Stomach (tissue), 8 donors: ENCODE measurements at regions not wholly inside any gene's neighbourhood (a gene's known extent, or its start where the extent isn't known, plus 50 kb on each side); places are given as distances from the start of the nearest gene placed in this dataset.

Experiments
- DNase-seq, 2 donors: peaks; one replicate each; pipeline versions ENCODE4 v3.0.0 to v3.0.0-alpha.2; 2013 to 2019
- H3K27ac ChIP-seq, 5 donors: fragments of 200-600 bp in 4 of 5; sonication (generic) in 4 of 5; one replicate each; pipeline ENCODE4 v1.5.1; 2013 to 2019; ENCODE audit warnings: mild to moderate bottlenecking in 1 of 5, moderate library complexity in 1 of 5
- H3K27me3 ChIP-seq, 3 donors: fragments of 200-600 bp; sonication (generic); one replicate each; pipeline ENCODE4 v1.5.1; 2017 to 2019; ENCODE audit warnings: mixed run types in 1 of 3
- H3K36me3 ChIP-seq, 4 donors: fragments of 200-600 bp; sonication (generic); 1 replicate in 3 of 4; 2 replicates in 1 of 4; pipeline ENCODE4 v1.5.1; 2016 to 2019
- H3K4me1 ChIP-seq, 4 donors: fragments of 200-600 bp; sonication (generic); one replicate each; pipeline ENCODE4 v1.5.1; 2016 to 2019
- H3K4me3 ChIP-seq, 4 donors: fragments of 200-600 bp; sonication (generic) in 3 of 4; one replicate each; pipeline ENCODE4 v1.5.1; 2016 to 2019; ENCODE audit warnings: mild to moderate bottlenecking in 1 of 4
- H3K9me3 ChIP-seq, 4 donors: fragments of 200-600 bp; sonication (generic); one replicate each; pipeline ENCODE4 v1.5.1; 2016 to 2019
- CTCF ChIP-seq, 7 experiments: fragments of 450-650 bp in 4 of 7; fragments of 200-600 bp in 3 of 7; sonication (generic) in 3 of 7; IDR thresholded peaks; one replicate each; pipeline ENCODE4 v1.5.1; 2016 to 2019; ENCODE audit warnings: antibody characterized with exemption in 7 of 7, control low read depth in 2 of 7, mild to moderate bottlenecking in 1 of 7
- EP300 ChIP-seq: sonication (generic); formaldehyde crosslinking; IDR thresholded peaks from one replicate; pipeline ENCODE4 v1.6.1; 2017; ENCODE audit warnings: antibody characterized with exemption
- POLR2A ChIP-seq, 4 donors: fragments of 450-650 bp; IDR thresholded peaks; one replicate each; pipeline ENCODE4 v1.6.1; 2016; ENCODE audit warnings: antibody characterized with exemption in 4 of 4, control low read depth in 2 of 4, mild to moderate bottlenecking in 1 of 4, moderate library complexity in 1 of 4
- POLR2AphosphoS5 ChIP-seq, 3 donors: sonication (generic); formaldehyde crosslinking; IDR thresholded peaks; one replicate each; pipeline ENCODE4 v1.6.1; 2016; ENCODE audit warnings: antibody characterized with exemption in 3 of 3
- WGBS, 5 donors: extraction: QIAGEN DNeasy Blood & Tissue Kit in 3 of 5; methylation state at CpG; one replicate each; pipeline versions ENCODE4 v1.1.5 to v1.1.7; 2013 to 2018; 5-methylcytosine and 5-hydroxymethylcytosine counted together
- intact Hi-C: fragments of 100-400 bp; cut with DNase I; formaldehyde crosslinking; loops from one replicate; pipeline ENCODE4 v1.15.1; 2023; ENCODE audit warnings: low total_unique reads
- donor health status: healthy with polysubstance abuse.
- donor health status: Bipolar disorder and iron deficiency.
- donor health status: healthy.

GRCh38 chr6:113634352-113635163 lies 222.6 kb upstream of the MARCKS start:
- TF ChIP-seq POLR2AphosphoS5 (IDR thresholded peaks at IDR 0.05) (no peak), CTCF (IDR thresholded peaks at IDR 0.05) (no peak), POLR2A (IDR thresholded peaks at IDR 0.05) (no peak), EP300 (no peak)
- H3K4me1 ChIP-seq, result peaks cover 20 to 68% (median 40%) of the 10 kb centered on the region in 4 donors
- H3K36me3 ChIP-seq, result no peaks in the 10 kb centered on the region
- H3K27me3 ChIP-seq, result no peaks in the 10 kb centered on the region
- no peak overlapping the region for H3K4me3 ChIP-seq
- no peaks in the 10 kb centered on the region for H3K9me3 ChIP-seq
- peak overlapping the region in 2 of 5 donors; percentile 63 to 82 for H3K27ac ChIP-seq
- intact Hi-C loops, result no loop called here
- 64 to 74% (median 68%) methylated on average over 4 of the region's 4 CpGs for WGBS, 5 donors
- DNase-seq, result peak in 1 of 2 donors; percentile 39

GRCh38 chr6:113635222-113635986 lies 221.7 kb upstream of the MARCKS start:
- TF ChIP-seq CTCF (IDR thresholded peaks at IDR 0.05), result no peak
- TF ChIP-seq EP300, result no peak
- no peak for TF ChIP-seq POLR2AphosphoS5 (IDR thresholded peaks at IDR 0.05)
- TF ChIP-seq POLR2A (IDR thresholded peaks at IDR 0.05), result no peak
- no peak overlapping the region for H3K4me3 ChIP-seq
- peak overlapping the region in 2 of 5 donors; percentile 63 to 82 for H3K27ac ChIP-seq
- no peak for DNase-seq
- no peaks in the 10 kb centered on the region for H3K27me3 ChIP-seq
- intact Hi-C loops, result no loop called here
- no peaks in the 10 kb centered on the region for H3K9me3 ChIP-seq
- no peaks in the 10 kb centered on the region for H3K36me3 ChIP-seq
- 69 to 85% (median 73%) methylated on average over 1 of the region's 1 CpG for WGBS, 5 donors
- peaks cover 24 to 65% (median 37%) of the 10 kb centered on the region in 4 donors for H3K4me1 ChIP-seq

GRCh38 chr6:113636357-113636824 lies 220.8 kb upstream of the MARCKS start:
- TF ChIP-seq EP300, result no peak
- TF ChIP-seq POLR2AphosphoS5 (IDR thresholded peaks at IDR 0.05), result no peak
- no peak for TF ChIP-seq POLR2A (IDR thresholded peaks at IDR 0.05)
- no peak for TF ChIP-seq CTCF (IDR thresholded peaks at IDR 0.05)
- 33 to 76% (median 39%) methylated on average over 1 of the region's 1 CpG for WGBS, 5 donors
- Histone ChIP-seq H3K27me3 (no peaks in the 10 kb centered on the region), H3K36me3 (no peaks in the 10 kb centered on the region), H3K9me3 (no peaks in the 10 kb centered on the region), H3K4me1 (peaks cover 15 to 55% (median 27%) of the 10 kb centered on the region in 4 donors), H3K4me3 (no peak overlapping the region), H3K27ac (no peak overlapping the region)
- DNase-seq, result peak in 1 of 2 donors; percentile 42
- intact Hi-C loops, result no loop called here

GRCh38 chr6:113640051-113640450 lies 217.1 kb upstream of the MARCKS start:
- no peaks in the 10 kb centered on the region for H3K9me3 ChIP-seq
- intact Hi-C loops, result no loop called here
- peak in 1 of 2 donors; percentile 47 for DNase-seq
- no peak overlapping the region for H3K4me3 ChIP-seq
- H3K4me1 ChIP-seq, result peaks cover 18 to 48% (median 33%) of the 10 kb centered on the region in 4 donors
- no peak for TF ChIP-seq EP300
- no peak for TF ChIP-seq POLR2AphosphoS5 (IDR thresholded peaks at IDR 0.05)
- TF ChIP-seq CTCF (IDR thresholded peaks at IDR 0.05), result no peak
- H3K27me3 ChIP-seq, result no peaks in the 10 kb centered on the region
- H3K27ac ChIP-seq, result peak overlapping the region in 4 of 5 donors; percentile 7 to 45 (median 24)
- no peaks in the 10 kb centered on the region for H3K36me3 ChIP-seq
